Keratinocyte (primary cell): ENCODE measurements at regions not wholly inside any gene's neighbourhood (a gene's known extent, or its start where the extent isn't known, plus 50 kb on each side); places are given as distances from the start of the nearest gene placed in this dataset.

ENCODE experiments used
- CTCF ChIP-seq, 3 experiments: IDR thresholded peaks in 1 of 3; conservative IDR thresholded peaks in 1 of 3; optimal IDR thresholded peaks in 1 of 3; 2 replicates in 2 of 3; 3 replicates in 1 of 3; pipeline versions ENCODE3 to v1.5.1; 2011; ENCODE audit warnings: low read length in 3 of 3, mild to moderate bottlenecking in 3 of 3, moderate library complexity in 2 of 3, control low read depth in 1 of 3, inconsistent platforms in 1 of 3; ENCODE audit not compliant: insufficient read depth in 2 of 3; ENCODE audit errors: extremely low read depth in 1 of 3
- EZH2 ChIP-seq: IDR thresholded peaks from one replicate; pipeline ENCODE4 v1.6.1; 2012; ENCODE audit warnings: inconsistent platforms, mild to moderate bottlenecking, low read length, moderate library complexity

- no peak for TF ChIP-seq CTCF (optimal IDR thresholded peaks at IDR 0.05 in 1 of 3, IDR thresholded peaks at IDR 0.05 in 1 of 3, conservative IDR thresholded peaks at IDR 0.05 in 1 of 3; ENCODE audit: extremely low read depth in 1 of 3, insufficient read depth in 2 of 3, low read length in 3 of 3)
- TF ChIP-seq EZH2 = no peak
These were observed 136.7 kb upstream of the NECTIN1 start for GRCh38 chr11:119865661-119866156.
